Adrenal gland (tissue), 9 donors: ENCODE measurements at regions not wholly inside any gene's neighbourhood (a gene's known extent, or its start where the extent isn't known, plus 50 kb on each side); places are given as distances from the start of the nearest gene placed in this dataset.

Source experiments
- DNase-seq, 7 donors: peaks; one replicate each; pipeline ENCODE4 v3.0.0-alpha.2; 2019 to 2020
- H3K27ac ChIP-seq, 5 donors: fragments of 200-600 bp; sonication (generic) in 4 of 5; 1 replicate in 3 of 5; 2 replicates in 2 of 5; pipeline versions ENCODE4 v1.5.1 to v1.8.0; 2016 to 2020; ENCODE audit warnings: mild to moderate bottlenecking in 1 of 5
- H3K27me3 ChIP-seq: fragments of 200-600 bp; 2 replicates; pipeline ENCODE4 v1.8.0; 2021
- H3K36me3 ChIP-seq, 2 donors: fragments of 200-600 bp; replicated peaks in 1 of 2; 1 replicate in 1 of 2; 2 replicates in 1 of 2; pipeline versions ENCODE4 v1.5.1 to v1.8.0; 2018 to 2022
- H3K4me1 ChIP-seq, 2 donors: fragments of 200-600 bp; replicated peaks in 1 of 2; 1 replicate in 1 of 2; 2 replicates in 1 of 2; pipeline versions ENCODE4 v1.5.1 to v1.8.0; 2018 to 2021
- H3K4me3 ChIP-seq, 4 donors: fragments of 200-600 bp; sonication (generic) in 3 of 4; one replicate each; pipeline ENCODE4 v1.5.1; 2016 to 2018
- H3K9me3 ChIP-seq, 3 donors: fragments of 200-600 bp; sonication (generic) in 1 of 3; replicated peaks in 1 of 3; 1 replicate in 2 of 3; 2 replicates in 1 of 3; pipeline versions ENCODE4 v1.5.1 to v1.8.0; 2016 to 2021
- CTCF ChIP-seq, 6 experiments: fragments of 450-650 bp in 4 of 6; fragments of 200-600 bp in 2 of 6; sonication (generic) in 1 of 6; IDR thresholded peaks; 1 replicate in 5 of 6; 2 replicates in 1 of 6; pipeline versions ENCODE4 v1.5.1 to v1.8.0; 2016 to 2021; ENCODE audit warnings: antibody characterized with exemption in 6 of 6, mild to moderate bottlenecking in 2 of 6, moderate library complexity in 1 of 6
- POLR2A ChIP-seq, 2 donors: fragments of 450-650 bp; IDR thresholded peaks; one replicate each; pipeline ENCODE4 v1.6.1; 2017; ENCODE audit warnings: antibody characterized with exemption in 2 of 2, mild to moderate bottlenecking in 2 of 2, moderate library complexity in 1 of 2
- WGBS, 4 donors: extraction: QIAGEN DNeasy Blood & Tissue Kit in 2 of 4; methylation state at CpG; one replicate each; pipeline versions ENCODE4 v1.1.5 to v1.1.7; 2013 to 2017; 5-methylcytosine and 5-hydroxymethylcytosine counted together
- intact Hi-C, 2 donors: fragments of 100-400 bp; cut with DNase I; formaldehyde crosslinking; loops; one replicate each; pipeline versions ENCODE4 v1.14.1 to v1.15.0; 2022 to 2023
- donor health status: healthy with polysubstance abuse.
- donor health status: Bipolar disorder and iron deficiency.
- donor health status: DM: yes; HTN: yes; CAD: no.
- donor health status: DM: no; HTN: no; CAD: no.
- donor health status: DM: no; HTN: no; CAD: no.

GRCh38 chr12:75642226-75642625 lies 130.8 kb upstream of the KRR1 start:
- no peaks in the 10 kb centered on the region for H3K36me3 ChIP-seq

GRCh38 chr12:75641031-75641780 lies 129.8 kb upstream of the KRR1 start:
- no peaks in the 10 kb centered on the region for H3K9me3 ChIP-seq
- no peaks in the 10 kb centered on the region for H3K27me3 ChIP-seq
- no peaks in the 10 kb centered on the region for H3K4me1 ChIP-seq
- 75 to 86% (median 77%) methylated on average over 4 of the region's 4 CpGs for WGBS, 4 donors
- no peaks in the 10 kb centered on the region for H3K36me3 ChIP-seq
- no peak overlapping the region for H3K27ac ChIP-seq
- no peak overlapping the region for H3K4me3 ChIP-seq
- TF ChIP-seq CTCF (IDR thresholded peaks at IDR 0.05), result no peak
- TF ChIP-seq POLR2A (IDR thresholded peaks at IDR 0.05), result no peak
- DNase-seq, result no peak
- intact Hi-C loops, result no loop called here

More at GRCh38 chr12:75642226-75642625, 130.8 kb upstream of the KRR1 start:
- H3K27me3 ChIP-seq, result no peaks in the 10 kb centered on the region
- no peak for DNase-seq
- H3K4me1 ChIP-seq, result no peaks in the 10 kb centered on the region
- H3K4me3 ChIP-seq, result no peak overlapping the region
- no peak for TF ChIP-seq POLR2A (IDR thresholded peaks at IDR 0.05)
- TF ChIP-seq CTCF (IDR thresholded peaks at IDR 0.05), result no peak
- H3K9me3 ChIP-seq, result no peaks in the 10 kb centered on the region
- no peak overlapping the region for H3K27ac ChIP-seq
- intact Hi-C loops, result no loop called here
- 0 to 24% (median 18%) methylated on average over 1 of the region's 1 CpG for WGBS, 4 donors

GRCh38 chr12:75638792-75639191 lies 127.4 kb upstream of the KRR1 start:
- no peak for DNase-seq
- no peak overlapping the region for H3K27ac ChIP-seq
- no peak overlapping the region for H3K4me3 ChIP-seq
- 91 to 97% (median 94%) methylated on average over 7 of the region's 7 CpGs for WGBS, 4 donors
- TF ChIP-seq POLR2A (IDR thresholded peaks at IDR 0.05) (no peak), CTCF (IDR thresholded peaks at IDR 0.05) (no peak)
- H3K9me3 ChIP-seq, result no peaks in the 10 kb centered on the region
- intact Hi-C loops, result no loop called here
- H3K27me3 ChIP-seq, result no peaks in the 10 kb centered on the region
- H3K4me1 ChIP-seq, result peaks cover 0 to 14% of the 10 kb centered on the region in 2 donors
- no peaks in the 10 kb centered on the region for H3K36me3 ChIP-seq

- Histone ChIP-seq H3K36me3 (no peaks in the 10 kb centered on the region), H3K27me3 (no peaks in the 10 kb centered on the region), H3K9me3 (no peaks in the 10 kb centered on the region), H3K27ac (no peak overlapping the region), H3K4me3 (no peak overlapping the region), H3K4me1 (peaks cover 0 to 14% of the 10 kb centered on the region in 2 donors)
- intact Hi-C loops, result no loop called here
- DNase-seq, result no peak
- TF ChIP-seq CTCF (IDR thresholded peaks at IDR 0.05) (no peak), POLR2A (IDR thresholded peaks at IDR 0.05) (no peak)
- 93 to 95% (median 95%) methylated on average over 4 of the region's 4 CpGs for WGBS, 4 donors
Measured at GRCh38 chr12:75636607-75637006, 125.2 kb upstream of the KRR1 start.
